H1 (cell line): ENCODE measurements at regions not wholly inside any gene's neighbourhood (a gene's known extent, or its start where the extent isn't known, plus 50 kb on each side); places are given as distances from the start of the nearest gene placed in this dataset.

ENCODE experiments used
- CTCF ChIA-PET: fragments of 300-600 bp; sonication (Branson Sonifier 250); formaldehyde crosslinking; loops from one replicate; lab custom pipeline; 2021; ENCODE audit not compliant: partially characterized antibody; lab: Charles Lee
- POLR2A ChIA-PET: fragments of 300-600 bp; sonication (Branson Sonifier 250); formaldehyde crosslinking; loops from one replicate; lab custom pipeline; 2021; ENCODE audit warnings: inconsistent platforms; ENCODE audit not compliant: partially characterized antibody; lab: Charles Lee
- DNase-seq, 2 experiments: peaks; one replicate each; pipeline versions ENCODE4 v3.0.0 to v3.0.0-alpha.2; 2010 to 2022; ENCODE audit warnings: low spot score in 2 of 2, low read depth in 1 of 2, mixed read lengths in 1 of 2
- FAIRE-seq: peaks from 2 replicates; lab custom pipeline; 2011; peaks lifted over from hg19 to GRCh38; lab: Jason Lieb, UNC
- H2AFZ ChIP-seq: 2 replicates; pipeline ENCODE4 v1.8.1; 2012; ENCODE audit warnings: low read length, inconsistent platforms
- H2AK5ac ChIP-seq: 2 replicates; pipeline ENCODE4 v1.6.1; 2013; ENCODE audit warnings: low read depth, low read length
- H2BK120ac ChIP-seq: replicated peaks from 2 replicates; pipeline ENCODE3; 2013; ENCODE audit warnings: low read depth, low read length, inconsistent platforms
- H2BK12ac ChIP-seq: 2 replicates; pipeline ENCODE4 v1.6.1; 2013; ENCODE audit warnings: low read depth, low read length
- H2BK15ac ChIP-seq: 2 replicates; pipeline ENCODE4 v1.6.1; 2013; ENCODE audit warnings: low read length
- H2BK20ac ChIP-seq: 2 replicates; pipeline ENCODE4 v1.6.1; 2013; ENCODE audit warnings: low read length
- H2BK5ac ChIP-seq: 2 replicates; pipeline ENCODE4 v1.6.1; 2013; ENCODE audit warnings: low read depth, low read length
- H3K14ac ChIP-seq: 2 replicates; pipeline ENCODE4 v1.6.1; 2013; ENCODE audit warnings: inconsistent platforms; ENCODE audit not compliant: insufficient read length
- H3K18ac ChIP-seq: 2 replicates; pipeline ENCODE4 v1.6.1; 2013; ENCODE audit warnings: low read length; ENCODE audit errors: extremely low read depth
- H3K23ac ChIP-seq: 2 replicates; pipeline ENCODE4 v1.6.1; 2013; ENCODE audit warnings: inconsistent platforms; ENCODE audit not compliant: insufficient read length
- H3K23me2 ChIP-seq: 2 replicates; pipeline ENCODE4 v1.6.1; 2013; ENCODE audit warnings: low read depth, low read length
- H3K27ac ChIP-seq: 2 replicates; pipeline ENCODE4 v1.6.1; 2011; ENCODE audit warnings: low read depth, low read length, inconsistent platforms
- H3K27me3 ChIP-seq, 4 experiments: replicated peaks in 1 of 4; 1 replicate in 1 of 4; 2 replicates in 3 of 4; pipeline versions ENCODE4 v1.6.1 to v1.8.1; 2011 to 2013; ENCODE audit warnings: low read length in 3 of 4, mild to moderate bottlenecking in 3 of 4, inconsistent platforms in 2 of 4, mixed read lengths in 2 of 4, moderate library complexity in 1 of 4; ENCODE audit not compliant: control insufficient read depth in 3 of 4, insufficient read depth in 3 of 4; ENCODE audit errors: extremely low read depth in 1 of 4
- H3K36me3 ChIP-seq, 4 experiments: 2 replicates each; pipeline versions ENCODE4 v1.6.1 to v1.8.1; 2011 to 2013; ENCODE audit warnings: mild to moderate bottlenecking in 4 of 4, low read length in 3 of 4, moderate library complexity in 2 of 4, control low read depth in 1 of 4, inconsistent platforms in 1 of 4; ENCODE audit not compliant: insufficient read depth in 4 of 4, control insufficient read depth in 2 of 4
- H3K4ac ChIP-seq: replicated peaks from 2 replicates; pipeline ENCODE3; 2013; ENCODE audit warnings: low read length, low read depth, mixed read lengths, inconsistent platforms; ENCODE audit not compliant: insufficient read length
- H3K4me1 ChIP-seq, 4 experiments: replicated peaks in 1 of 4; 1 replicate in 1 of 4; 2 replicates in 3 of 4; pipeline versions ENCODE4 v1.6.1 to v1.8.1; 2011 to 2013; ENCODE audit warnings: low read length in 3 of 4, inconsistent platforms in 2 of 4, mixed read lengths in 1 of 4; ENCODE audit not compliant: insufficient read depth in 4 of 4, control insufficient read depth in 3 of 4
- H3K4me2 ChIP-seq, 2 experiments: 2 replicates each; pipeline versions ENCODE4 v1.6.1 to v1.8.1; 2011 to 2013; ENCODE audit warnings: low read depth in 2 of 2, low read length in 2 of 2, control low read depth in 1 of 2, inconsistent platforms in 1 of 2, mild to moderate bottlenecking in 1 of 2; ENCODE audit not compliant: insufficient read depth in 1 of 2
- H3K4me3 ChIP-seq, 4 experiments: fragments of 200-600, 300-600 bp in 1 of 4; sonication (generic), shearing (Covaris generic), sonication (Bioruptor Twin) in 1 of 4; 2 replicates each; pipeline versions ENCODE4 v1.5.1 to v1.8.1; 2011 to 2016; ENCODE audit warnings: low read length in 4 of 4, low read depth in 3 of 4, control low read depth in 2 of 4, inconsistent platforms in 2 of 4, mild to moderate bottlenecking in 2 of 4, mixed read lengths in 1 of 4, moderate library complexity in 1 of 4; ENCODE audit not compliant: insufficient read depth in 2 of 4; ENCODE audit errors: extremely low read depth in 1 of 4
- H3K56ac ChIP-seq: replicated peaks from 2 replicates; pipeline ENCODE3; 2013; ENCODE audit warnings: low read depth, mild to moderate bottlenecking, mixed read lengths, low read length, inconsistent platforms; ENCODE audit not compliant: insufficient read length
- H3K79me1 ChIP-seq: 2 replicates; pipeline ENCODE4 v1.6.1; 2013; ENCODE audit warnings: low read depth, low read length, control low read depth
- H3K79me2 ChIP-seq, 2 experiments: 2 replicates each; pipeline versions ENCODE4 v1.6.1 to v1.8.1; 2012 to 2013; ENCODE audit warnings: low read length in 2 of 2, mild to moderate bottlenecking in 2 of 2, inconsistent platforms in 1 of 2; ENCODE audit not compliant: insufficient read depth in 2 of 2, control insufficient read depth in 1 of 2
- H3K9ac ChIP-seq, 4 experiments: replicated peaks in 1 of 4; 1 replicate in 1 of 4; 2 replicates in 3 of 4; pipeline versions ENCODE4 v1.6.1 to v1.8.1; 2011 to 2013; ENCODE audit warnings: low read depth in 3 of 4, low read length in 3 of 4, control low read depth in 2 of 4, mild to moderate bottlenecking in 2 of 4, moderate library complexity in 2 of 4, inconsistent platforms in 1 of 4; ENCODE audit errors: extremely low read depth in 1 of 4
- H3K9me3 ChIP-seq, 2 experiments: 2 replicates each; pipeline versions ENCODE4 v1.6.1 to v1.8.1; 2012 to 2013; ENCODE audit warnings: mild to moderate bottlenecking in 2 of 2, moderate library complexity in 2 of 2, control low read depth in 1 of 2, inconsistent platforms in 1 of 2, low read depth in 1 of 2, low read length in 1 of 2, mixed read lengths in 1 of 2; ENCODE audit not compliant: insufficient read depth in 2 of 2
- H4K20me1 ChIP-seq, 2 experiments: replicated peaks in 1 of 2; 2 replicates each; pipeline versions ENCODE3 to v1.8.1; 2011 to 2013; ENCODE audit warnings: inconsistent platforms in 2 of 2, low read length in 2 of 2, mild to moderate bottlenecking in 1 of 2; ENCODE audit not compliant: insufficient read depth in 2 of 2, control insufficient read depth in 1 of 2
- H4K5ac ChIP-seq: 2 replicates; pipeline ENCODE4 v1.6.1; 2013; ENCODE audit warnings: low read length, low read depth, mixed read lengths, inconsistent platforms; ENCODE audit not compliant: insufficient read length
- H4K8ac ChIP-seq: 2 replicates; pipeline ENCODE4 v1.8.0; 2013; ENCODE audit warnings: mild to moderate bottlenecking, moderate library complexity, low read length, inconsistent platforms; ENCODE audit not compliant: insufficient read depth; ENCODE audit errors: extremely low read depth
- H4K91ac ChIP-seq: replicated peaks from 2 replicates; pipeline ENCODE3; 2013; ENCODE audit warnings: low read length, mixed read lengths, inconsistent platforms; ENCODE audit not compliant: insufficient read length
- BACH1 ChIP-seq: IDR thresholded peaks from 2 replicates; pipeline ENCODE4 v1.6.1; 2012; ENCODE audit warnings: low read length, improper control_type of control experiment
- CBX8 ChIP-seq: fragments of 300-800, 300-1000 bp; sonication (generic); IDR thresholded peaks from 2 replicates; pipeline ENCODE4 v1.7.1; 2016; ENCODE audit warnings: low read depth, low read length, borderline replicate concordance
- GABPA ChIP-seq: IDR thresholded peaks from 2 replicates; pipeline ENCODE4 v1.6.1; 2011; ENCODE audit warnings: mild to moderate bottlenecking, low read length, moderate library complexity, borderline replicate concordance; ENCODE audit not compliant: insufficient read depth
- JUND ChIP-seq: IDR thresholded peaks from 2 replicates; pipeline ENCODE4 v1.6.1; 2011; ENCODE audit warnings: mild to moderate bottlenecking, improper control_type of control experiment, low read length
- POLR2A ChIP-seq, 2 experiments: IDR thresholded peaks; 1 replicate in 1 of 2; 2 replicates in 1 of 2; pipeline ENCODE4 v1.6.1; 2011; ENCODE audit warnings: low read depth in 2 of 2, low read length in 2 of 2, mild to moderate bottlenecking in 2 of 2; ENCODE audit errors: control extremely low read depth in 1 of 2
- SIN3A ChIP-seq, 2 experiments: IDR thresholded peaks in 1 of 2; conservative IDR thresholded peaks in 1 of 2; 2 replicates each; pipeline ENCODE4 v1.6.1; 2011 to 2012; ENCODE audit warnings: low read length in 2 of 2, improper control_type of control experiment in 1 of 2, low read depth in 1 of 2, mild to moderate bottlenecking in 1 of 2
- WGBS, 2 experiments: shearing (Covaris generic) in 1 of 2; methylation state at CpG; one replicate each; pipeline versions ENCODE4 v1.1.6 to v1.1.7; 2013 to 2015; ENCODE audit warnings: low lambda C conversion rate in 2 of 2, mixed read lengths in 2 of 2, inconsistent platforms in 1 of 2, low coverage in 1 of 2, missing lambda C conversion rate in 1 of 2; ENCODE audit not compliant: insufficient replicate concordance in 2 of 2, insufficient coverage in 1 of 2, insufficient read length in 1 of 2; ENCODE audit errors: extremely low coverage in 1 of 2, missing lambda C conversion rate in 1 of 2; 5-methylcytosine and 5-hydroxymethylcytosine counted together
- TF ChIP-seq, protein P1 (sequence below): IDR thresholded peaks from 2 replicates; pipeline ENCODE4 v1.6.1; 2012; ENCODE audit warnings: inconsistent platforms
- TF ChIP-seq, protein P2 (sequence below), 3 experiments: IDR thresholded peaks; 1 replicate in 2 of 3; 2 replicates in 1 of 3; pipeline versions ENCODE4 v1.5.1 to v1.6.1; 2011; ENCODE audit warnings: low read length in 3 of 3, mild to moderate bottlenecking in 3 of 3, inconsistent platforms in 2 of 3, low read depth in 1 of 3, moderate library complexity in 1 of 3; ENCODE audit not compliant: insufficient read depth in 1 of 3; ENCODE audit errors: control extremely low read depth in 1 of 3
- TF ChIP-seq, protein P3 (sequence below): IDR thresholded peaks from 2 replicates; pipeline ENCODE4 v1.6.1; 2011; ENCODE audit warnings: low read length, improper control_type of control experiment

DNA sequence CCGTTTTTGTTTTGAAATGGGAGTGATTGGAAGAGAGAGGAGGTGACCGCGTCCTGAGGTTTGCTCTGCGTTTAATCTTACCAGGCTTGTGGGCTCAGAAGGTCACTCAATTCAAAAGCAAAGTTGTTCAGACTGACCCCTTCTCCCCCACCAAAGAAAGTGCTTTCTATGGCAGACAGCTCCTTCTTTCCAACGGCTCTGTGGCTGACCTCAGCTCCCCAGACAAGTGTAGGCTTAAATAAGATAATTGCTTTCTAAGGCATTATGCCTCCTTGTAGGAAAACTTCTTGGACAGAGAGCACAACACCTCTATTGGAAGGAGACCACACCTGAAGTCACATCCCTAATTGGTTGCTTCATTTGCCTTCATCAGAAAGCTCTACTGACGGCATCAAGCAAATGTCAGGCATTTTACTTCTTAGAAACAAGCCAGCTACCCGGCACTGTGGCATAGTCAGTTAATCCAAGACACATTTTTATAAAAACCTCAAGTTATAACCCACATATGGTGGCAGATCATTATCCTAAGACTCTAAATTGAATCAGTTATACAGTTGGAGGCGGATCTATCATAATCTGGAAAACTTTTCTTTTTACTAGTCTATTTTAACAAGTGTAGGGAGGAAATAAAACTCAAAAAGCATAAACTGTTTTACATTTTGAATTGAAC is 94.9 kb downstream of the TMEM174 start:
- H3K23me2 ChIP-seq: no peaks in the 10 kb centered on the region
- no peaks in the 10 kb centered on the region for H4K20me1 ChIP-seq
- H2BK120ac ChIP-seq: no peak overlapping the region
- no peak overlapping the region for H2BK20ac ChIP-seq
- no peak overlapping the region for H4K5ac ChIP-seq
- no peaks in the 10 kb centered on the region for H3K9me3 ChIP-seq
- FAIRE-seq (no peak), DNase-seq (no peak)
- no peak overlapping the region for H3K4me3 ChIP-seq
- no peak overlapping the region for H4K8ac ChIP-seq
- 75% methylated on average over 8 of the region's 8 CpGs; no CpG with 5 or more reads in 1 of the 2 experiments for WGBS, 2 experiments
- no peak overlapping the region for H3K4ac ChIP-seq
- H3K27me3 ChIP-seq: peaks cover 0 to 3% (median under 1%) of the 10 kb centered on the region in 4 experiments; a peak in 4 of 7 replicates
- no peaks in the 10 kb centered on the region for H3K79me1 ChIP-seq
- H3K56ac ChIP-seq: no peak overlapping the region
- H2AK5ac ChIP-seq: no peak overlapping the region
- H2BK5ac ChIP-seq: no peak overlapping the region
- H3K14ac ChIP-seq: no peak overlapping the region
- POLR2A ChIA-PET: interaction anchor here (1.4 to 1.6 kb wide), 2 partner anchors 10 to 18 kb away, joined by 4 read pairs; no protein-coding TSS in a partner anchor
- peaks cover 0 to 9% (median 3%) of the 10 kb centered on the region in 4 experiments; a peak in 3 of 7 replicates for H3K4me1 ChIP-seq
- H4K91ac ChIP-seq: no peak overlapping the region
- H2BK15ac ChIP-seq: no peak overlapping the region; the same call in 1 of the 2 replicates
- no peaks in the 10 kb centered on the region for H3K79me2 ChIP-seq
- H3K36me3 ChIP-seq: no peaks in the 10 kb centered on the region
- no peak overlapping the region for H2AFZ ChIP-seq
- no peak overlapping the region for H3K18ac ChIP-seq
- no peak overlapping the region for H3K27ac ChIP-seq
- no peak overlapping the region for H3K23ac ChIP-seq
- peak overlapping the region in 1 of 2 experiments; percentile 78; a peak in 1 of 4 replicates for H3K4me2 ChIP-seq
- H3K9ac ChIP-seq: no peak overlapping the region
- no peak overlapping the region for H2BK12ac ChIP-seq
- CTCF ChIA-PET: interaction anchor here (0.9 to 1.5 kb wide), 3 partner anchors 24 to 49 kb away, joined by 3 to 4 read pairs (median 3); no protein-coding TSS in a partner anchor
- TF ChIP-seq GABPA (no peak), SIN3A (conservative IDR thresholded peaks at IDR 0.05 in 1 of 2, IDR thresholded peaks at IDR 0.05 in 1 of 2; ENCODE audit: low read depth in 1 of 2, low read length in 2 of 2) (no peak), BACH1 (no peak), POLR2A (IDR thresholded peaks at IDR 0.05; ENCODE audit: control extremely low read depth in 1 of 2, low read depth in 2 of 2, low read length in 2 of 2) (no peak), CBX8 (no peak), JUND (no peak)
- TF ChIP-seq, protein P1, sequence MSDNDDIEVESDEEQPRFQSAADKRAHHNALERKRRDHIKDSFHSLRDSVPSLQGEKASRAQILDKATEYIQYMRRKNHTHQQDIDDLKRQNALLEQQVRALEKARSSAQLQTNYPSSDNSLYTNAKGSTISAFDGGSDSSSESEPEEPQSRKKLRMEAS: no peak
- TF ChIP-seq, protein P2, sequence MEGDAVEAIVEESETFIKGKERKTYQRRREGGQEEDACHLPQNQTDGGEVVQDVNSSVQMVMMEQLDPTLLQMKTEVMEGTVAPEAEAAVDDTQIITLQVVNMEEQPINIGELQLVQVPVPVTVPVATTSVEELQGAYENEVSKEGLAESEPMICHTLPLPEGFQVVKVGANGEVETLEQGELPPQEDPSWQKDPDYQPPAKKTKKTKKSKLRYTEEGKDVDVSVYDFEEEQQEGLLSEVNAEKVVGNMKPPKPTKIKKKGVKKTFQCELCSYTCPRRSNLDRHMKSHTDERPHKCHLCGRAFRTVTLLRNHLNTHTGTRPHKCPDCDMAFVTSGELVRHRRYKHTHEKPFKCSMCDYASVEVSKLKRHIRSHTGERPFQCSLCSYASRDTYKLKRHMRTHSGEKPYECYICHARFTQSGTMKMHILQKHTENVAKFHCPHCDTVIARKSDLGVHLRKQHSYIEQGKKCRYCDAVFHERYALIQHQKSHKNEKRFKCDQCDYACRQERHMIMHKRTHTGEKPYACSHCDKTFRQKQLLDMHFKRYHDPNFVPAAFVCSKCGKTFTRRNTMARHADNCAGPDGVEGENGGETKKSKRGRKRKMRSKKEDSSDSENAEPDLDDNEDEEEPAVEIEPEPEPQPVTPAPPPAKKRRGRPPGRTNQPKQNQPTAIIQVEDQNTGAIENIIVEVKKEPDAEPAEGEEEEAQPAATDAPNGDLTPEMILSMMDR (IDR thresholded peaks at IDR 0.05; ENCODE audit: control extremely low read depth in 1 of 3, insufficient read depth in 1 of 3, low read depth in 1 of 3, low read length in 3 of 3): no peak
- TF ChIP-seq, protein P3, sequence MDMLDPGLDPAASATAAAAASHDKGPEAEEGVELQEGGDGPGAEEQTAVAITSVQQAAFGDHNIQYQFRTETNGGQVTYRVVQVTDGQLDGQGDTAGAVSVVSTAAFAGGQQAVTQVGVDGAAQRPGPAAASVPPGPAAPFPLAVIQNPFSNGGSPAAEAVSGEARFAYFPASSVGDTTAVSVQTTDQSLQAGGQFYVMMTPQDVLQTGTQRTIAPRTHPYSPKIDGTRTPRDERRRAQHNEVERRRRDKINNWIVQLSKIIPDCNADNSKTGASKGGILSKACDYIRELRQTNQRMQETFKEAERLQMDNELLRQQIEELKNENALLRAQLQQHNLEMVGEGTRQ: no peak
